GM21737 (cell line): ENCODE measurements at regions not wholly inside any gene's neighbourhood (a gene's known extent, or its start where the extent isn't known, plus 50 kb on each side); places are given as distances from the start of the nearest gene placed in this dataset.
"Not testable (repeated sequence)": the region's sequence is repeated elsewhere in the genome, so short reads cannot be mapped to it uniquely, and the experiment has no call there.

Experiments
- ATAC-seq: cut with Tn5 transposase; IDR thresholded peaks from one replicate; pipeline ENCODE4 v1.9.1; 2021; ENCODE audit warnings: mild to moderate bottlenecking, moderate library complexity; ENCODE audit not compliant: unreplicated experiment

GRCh38 chr16:65716737-65717700, 595.2 kb upstream of the CDH11 start:
- ATAC-seq: no peak

- no peak for ATAC-seq
These were observed 591.4 kb upstream of the CDH11 start for GRCh38 chr16:65713181-65713808.

- ATAC-seq: no peak
These were observed 588.2 kb upstream of the CDH11 start for GRCh38 chr16:65710107-65710506.

GRCh38 chr16:65704866-65705265, 583.0 kb upstream of the CDH11 start:
- no peak for ATAC-seq

- ATAC-seq: no peak
These were observed 581.0 kb upstream of the CDH11 start for GRCh38 chr16:65702707-65703402.

- no peak for ATAC-seq
These were observed 578.7 kb upstream of the CDH11 start for GRCh38 chr16:65700596-65700995.

GRCh38 chr16:65698791-65699321, 577.0 kb upstream of the CDH11 start:
- ATAC-seq: no peak

- no peak for ATAC-seq
These were observed 575.7 kb upstream of the CDH11 start for GRCh38 chr16:65697521-65697920.

- no peak for ATAC-seq
These were observed 575.2 kb upstream of the CDH11 start for GRCh38 chr16:65697065-65697464.

- not testable (repeated sequence) for ATAC-seq
These were observed 570.0 kb upstream of the CDH11 start for GRCh38 chr16:65691846-65692245.

GRCh38 chr16:65689726-65690125, 567.9 kb upstream of the CDH11 start:
- ATAC-seq: no peak

- no peak for ATAC-seq
These were observed 566.4 kb upstream of the CDH11 start for GRCh38 chr16:65688301-65688700.

- no peak for ATAC-seq
These were observed 562.4 kb upstream of the CDH11 start for GRCh38 chr16:65684230-65684629.

GRCh38 chr16:65681406-65681805, 559.5 kb upstream of the CDH11 start:
- no peak for ATAC-seq

- ATAC-seq: no peak
These were observed 557.9 kb upstream of the CDH11 start for GRCh38 chr16:65679785-65680184.

GRCh38 chr16:65675161-65675560, 553.3 kb upstream of the CDH11 start:
- no peak for ATAC-seq

GRCh38 chr16:65672960-65673359, 551.1 kb upstream of the CDH11 start:
- no peak for ATAC-seq

GRCh38 chr16:65671071-65671470, 549.2 kb upstream of the CDH11 start:
- ATAC-seq: no peak

- no peak for ATAC-seq
These were observed 546.3 kb upstream of the CDH11 start for GRCh38 chr16:65668064-65668595.

GRCh38 chr16:65667011-65667578, 545.2 kb upstream of the CDH11 start:
- ATAC-seq: no peak
